Adrenal gland (tissue), 9 donors: ENCODE measurements at regions not wholly inside any gene's neighbourhood (a gene's known extent, or its start where the extent isn't known, plus 50 kb on each side); places are given as distances from the start of the nearest gene placed in this dataset.

Source experiments
- DNase-seq, 7 donors: peaks; one replicate each; pipeline ENCODE4 v3.0.0-alpha.2; 2019 to 2020
- H3K27ac ChIP-seq, 5 donors: fragments of 200-600 bp; sonication (generic) in 4 of 5; 1 replicate in 3 of 5; 2 replicates in 2 of 5; pipeline versions ENCODE4 v1.5.1 to v1.8.0; 2016 to 2020; ENCODE audit warnings: mild to moderate bottlenecking in 1 of 5
- H3K27me3 ChIP-seq: fragments of 200-600 bp; 2 replicates; pipeline ENCODE4 v1.8.0; 2021
- H3K36me3 ChIP-seq, 2 donors: fragments of 200-600 bp; replicated peaks in 1 of 2; 1 replicate in 1 of 2; 2 replicates in 1 of 2; pipeline versions ENCODE4 v1.5.1 to v1.8.0; 2018 to 2022
- H3K4me1 ChIP-seq, 2 donors: fragments of 200-600 bp; replicated peaks in 1 of 2; 1 replicate in 1 of 2; 2 replicates in 1 of 2; pipeline versions ENCODE4 v1.5.1 to v1.8.0; 2018 to 2021
- H3K4me3 ChIP-seq, 4 donors: fragments of 200-600 bp; sonication (generic) in 3 of 4; one replicate each; pipeline ENCODE4 v1.5.1; 2016 to 2018
- H3K9me3 ChIP-seq, 3 donors: fragments of 200-600 bp; sonication (generic) in 1 of 3; replicated peaks in 1 of 3; 1 replicate in 2 of 3; 2 replicates in 1 of 3; pipeline versions ENCODE4 v1.5.1 to v1.8.0; 2016 to 2021
- POLR2A ChIP-seq, 2 donors: fragments of 450-650 bp; IDR thresholded peaks; one replicate each; pipeline ENCODE4 v1.6.1; 2017; ENCODE audit warnings: antibody characterized with exemption in 2 of 2, mild to moderate bottlenecking in 2 of 2, moderate library complexity in 1 of 2
- WGBS, 4 donors: extraction: QIAGEN DNeasy Blood & Tissue Kit in 2 of 4; methylation state at CpG; one replicate each; pipeline versions ENCODE4 v1.1.5 to v1.1.7; 2013 to 2017; 5-methylcytosine and 5-hydroxymethylcytosine counted together
- intact Hi-C, 2 donors: fragments of 100-400 bp; cut with DNase I; formaldehyde crosslinking; loops; one replicate each; pipeline versions ENCODE4 v1.14.1 to v1.15.0; 2022 to 2023
- TF ChIP-seq, protein P1 (sequence below), 6 experiments: fragments of 450-650 bp in 4 of 6; fragments of 200-600 bp in 2 of 6; sonication (generic) in 1 of 6; IDR thresholded peaks; 1 replicate in 5 of 6; 2 replicates in 1 of 6; pipeline versions ENCODE4 v1.5.1 to v1.8.0; 2016 to 2021; ENCODE audit warnings: antibody characterized with exemption in 6 of 6, mild to moderate bottlenecking in 2 of 6, moderate library complexity in 1 of 6
- donor health status: healthy with polysubstance abuse.
- donor health status: Bipolar disorder and iron deficiency.
- donor health status: DM: yes; HTN: yes; CAD: no.
- donor health status: DM: no; HTN: no; CAD: no.
- donor health status: DM: no; HTN: no; CAD: no.

DNA sequence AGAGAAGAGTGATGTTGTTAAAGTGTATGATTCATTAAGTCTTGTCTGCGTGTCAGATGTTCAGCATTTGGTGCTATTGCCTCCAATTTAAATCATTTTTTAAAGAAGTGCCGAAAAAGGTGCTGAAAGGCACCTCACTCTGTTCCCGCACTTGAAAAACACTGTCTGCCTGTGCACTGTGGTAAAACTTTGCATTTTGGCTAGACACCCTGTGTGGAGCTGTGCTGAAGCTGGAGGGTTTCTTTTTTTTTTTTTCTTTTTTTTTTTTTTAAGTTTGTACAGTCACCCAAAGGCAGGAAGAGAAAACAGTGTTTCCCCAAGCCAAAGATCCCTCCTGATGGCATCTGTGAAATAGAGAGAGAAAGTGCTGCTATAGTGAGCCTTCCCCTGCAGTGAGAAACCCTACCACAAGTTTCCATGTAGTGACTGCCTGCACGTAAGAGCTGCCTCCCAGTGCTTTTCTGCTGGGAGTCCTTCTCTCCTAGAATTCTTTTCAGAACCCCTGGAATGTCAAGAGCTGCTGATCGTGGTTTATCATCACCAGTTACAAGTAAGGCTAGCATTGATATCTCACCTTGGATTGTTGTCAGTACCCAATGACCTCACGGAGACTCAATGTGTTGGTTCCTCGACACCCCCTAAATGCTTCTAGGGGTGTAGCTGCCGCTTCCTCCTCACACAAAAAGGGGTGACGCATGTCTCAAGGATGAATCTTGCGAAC is 116.0 kb upstream of the SOX9 start:
- intact Hi-C loops: no loop called here
- 73 to 84% (median 78%) methylated on average over 10 of the region's 10 CpGs for WGBS, 4 donors
- Histone ChIP-seq H3K27me3 (peaks cover 12% of the 10 kb centered on the region), H3K4me1 (no peaks in the 10 kb centered on the region), H3K4me3 (no peak overlapping the region), H3K27ac (no peak overlapping the region), H3K9me3 (no peaks in the 10 kb centered on the region), H3K36me3 (no peaks in the 10 kb centered on the region)
- TF ChIP-seq POLR2A (IDR thresholded peaks at IDR 0.05): no peak
- no peak for DNase-seq

DNA sequence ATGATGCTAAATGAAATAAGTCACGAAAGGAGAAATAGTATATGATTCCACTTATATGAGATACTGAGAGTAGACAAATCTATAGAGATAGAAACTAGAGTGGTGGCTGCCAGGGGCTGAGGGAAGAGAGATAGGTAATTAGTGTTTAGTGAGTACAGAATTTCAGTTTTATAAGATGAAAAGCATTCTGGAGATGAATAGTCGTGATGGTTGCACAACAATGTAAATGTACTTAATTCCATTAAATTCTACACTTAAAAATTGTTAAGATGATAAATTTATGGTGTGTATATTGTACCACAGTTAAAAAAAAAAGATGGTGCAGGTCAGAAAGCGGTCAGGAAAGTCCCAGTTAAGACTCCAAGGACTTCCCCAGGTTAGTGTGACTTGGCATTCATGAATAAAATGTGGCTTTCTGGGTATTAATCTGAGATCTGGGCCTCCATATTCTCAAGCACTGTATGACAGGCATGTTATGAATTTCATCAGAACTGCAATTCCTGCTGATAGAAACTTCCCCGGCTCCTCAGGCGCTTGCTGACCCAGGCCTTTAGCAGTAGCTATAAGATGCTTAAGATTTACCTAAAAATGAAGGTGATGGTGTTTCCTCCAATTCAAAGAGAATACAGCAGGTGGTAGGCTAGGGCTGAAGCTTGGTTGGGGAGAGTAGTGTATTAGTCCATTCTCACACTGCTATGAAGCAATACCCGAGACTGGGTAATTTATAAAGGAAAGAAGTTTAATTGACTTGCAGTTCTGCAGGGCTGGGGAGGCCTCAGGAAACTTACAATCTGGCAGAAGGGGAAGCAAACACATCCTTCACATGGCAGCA is 115.3 kb upstream of the SOX9 start:
- intact Hi-C loops: no loop called here
- WGBS, 4 donors: 68 to 88% (median 83%) methylated on average over 4 to 6 of the region's 6 CpGs
- no peaks in the 10 kb centered on the region for H3K4me1 ChIP-seq
- no peak overlapping the region for H3K4me3 ChIP-seq
- no peaks in the 10 kb centered on the region for H3K36me3 ChIP-seq
- TF ChIP-seq, protein P1, sequence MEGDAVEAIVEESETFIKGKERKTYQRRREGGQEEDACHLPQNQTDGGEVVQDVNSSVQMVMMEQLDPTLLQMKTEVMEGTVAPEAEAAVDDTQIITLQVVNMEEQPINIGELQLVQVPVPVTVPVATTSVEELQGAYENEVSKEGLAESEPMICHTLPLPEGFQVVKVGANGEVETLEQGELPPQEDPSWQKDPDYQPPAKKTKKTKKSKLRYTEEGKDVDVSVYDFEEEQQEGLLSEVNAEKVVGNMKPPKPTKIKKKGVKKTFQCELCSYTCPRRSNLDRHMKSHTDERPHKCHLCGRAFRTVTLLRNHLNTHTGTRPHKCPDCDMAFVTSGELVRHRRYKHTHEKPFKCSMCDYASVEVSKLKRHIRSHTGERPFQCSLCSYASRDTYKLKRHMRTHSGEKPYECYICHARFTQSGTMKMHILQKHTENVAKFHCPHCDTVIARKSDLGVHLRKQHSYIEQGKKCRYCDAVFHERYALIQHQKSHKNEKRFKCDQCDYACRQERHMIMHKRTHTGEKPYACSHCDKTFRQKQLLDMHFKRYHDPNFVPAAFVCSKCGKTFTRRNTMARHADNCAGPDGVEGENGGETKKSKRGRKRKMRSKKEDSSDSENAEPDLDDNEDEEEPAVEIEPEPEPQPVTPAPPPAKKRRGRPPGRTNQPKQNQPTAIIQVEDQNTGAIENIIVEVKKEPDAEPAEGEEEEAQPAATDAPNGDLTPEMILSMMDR (IDR thresholded peaks at IDR 0.05): no peak
- TF ChIP-seq POLR2A (IDR thresholded peaks at IDR 0.05): no peak
- no peak overlapping the region for H3K27ac ChIP-seq
- DNase-seq: no peak
- H3K27me3 ChIP-seq: peaks cover 12% of the 10 kb centered on the region
- H3K9me3 ChIP-seq: no peaks in the 10 kb centered on the region

DNA sequence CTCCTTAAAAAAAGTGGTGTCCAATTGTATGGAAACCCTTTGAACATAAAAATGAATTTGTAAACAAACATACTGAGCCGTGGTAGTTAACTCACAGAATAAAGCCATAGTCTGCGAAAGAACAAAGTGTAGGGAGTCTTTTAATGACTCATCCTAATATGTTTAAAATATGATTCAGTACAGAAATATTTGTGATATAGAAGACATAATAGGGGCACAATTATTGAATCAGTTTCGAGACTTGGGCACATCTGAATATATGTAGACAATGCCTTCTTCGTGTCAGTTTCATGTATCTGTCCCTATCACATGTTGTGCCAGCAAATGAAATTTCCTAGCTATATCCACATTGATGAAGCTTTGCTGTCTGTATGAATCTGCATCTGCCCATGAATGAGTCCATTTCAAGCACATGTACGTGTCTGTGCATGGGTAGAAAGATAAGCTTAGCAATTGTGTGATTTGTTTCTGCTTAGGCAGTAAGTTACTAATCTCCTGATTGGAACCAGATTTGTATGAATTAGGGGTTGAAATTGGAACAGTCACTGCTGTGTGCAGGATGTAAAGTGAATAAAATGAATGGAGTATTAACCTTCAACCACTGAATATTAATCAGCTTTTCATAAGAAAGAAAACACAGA is 112.5 kb upstream of the SOX9 start:
- no peaks in the 10 kb centered on the region for H3K4me1 ChIP-seq
- H3K9me3 ChIP-seq: no peaks in the 10 kb centered on the region
- peaks cover 12% of the 10 kb centered on the region for H3K27me3 ChIP-seq
- DNase-seq: no peak
- TF ChIP-seq POLR2A (IDR thresholded peaks at IDR 0.05): no peak
- TF ChIP-seq, protein P1 (IDR thresholded peaks at IDR 0.05): no peak
- intact Hi-C loops: no loop called here
- H3K4me3 ChIP-seq: no peak overlapping the region
- H3K36me3 ChIP-seq: no peaks in the 10 kb centered on the region
- WGBS, 4 donors: 65 to 78% (median 71%) methylated on average over 5 of the region's 5 CpGs
- H3K27ac ChIP-seq: no peak overlapping the region

DNA sequence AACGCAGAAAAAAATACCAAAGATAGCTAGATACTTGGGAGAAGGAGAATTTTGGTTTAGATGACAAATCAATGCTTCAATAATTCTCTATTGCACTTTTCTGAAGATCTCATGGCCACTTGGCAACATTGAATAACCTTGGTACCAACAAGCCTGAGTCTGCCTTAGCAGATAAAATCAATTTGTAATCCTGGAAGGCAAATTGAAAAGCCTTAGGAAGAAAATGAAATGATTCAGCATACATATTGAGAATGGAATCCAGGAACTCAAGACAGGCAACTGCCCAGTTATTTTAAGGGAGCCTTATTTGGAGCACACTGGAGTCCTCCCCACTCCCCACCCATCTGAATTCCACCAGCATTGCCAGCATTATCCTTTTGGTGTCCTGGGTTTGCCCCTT is 109.3 kb upstream of the SOX9 start:
- Histone ChIP-seq H3K4me1 (no peaks in the 10 kb centered on the region), H3K9me3 (no peaks in the 10 kb centered on the region), H3K36me3 (no peaks in the 10 kb centered on the region), H3K4me3 (no peak overlapping the region), H3K27me3 (peaks cover 7% of the 10 kb centered on the region), H3K27ac (no peak overlapping the region)
- no peak for DNase-seq
- no peak for TF ChIP-seq POLR2A (IDR thresholded peaks at IDR 0.05)
- TF ChIP-seq, protein P1 (IDR thresholded peaks at IDR 0.05): no peak
- 54 to 63% (median 56%) methylated on average over 1 of the region's 1 CpG for WGBS, 4 donors
- intact Hi-C loops: no loop called here
